Trophoblast cell (in vitro differentiated cells and primary cell): ENCODE measurements at regions not wholly inside any gene's neighbourhood (a gene's known extent, or its start where the extent isn't known, plus 50 kb on each side); places are given as distances from the start of the nearest gene placed in this dataset.

Source experiments
- DNase-seq, 2 donors: peaks; one replicate each; pipeline ENCODE4 v3.0.0-alpha.2; 2016
- H2AFZ ChIP-seq: 2 replicates; pipeline ENCODE4 v1.6.1; 2013; ENCODE audit warnings: low read length, moderate library complexity, mild to moderate bottlenecking; ENCODE audit not compliant: insufficient read depth, poor library complexity
- H2AK5ac ChIP-seq: 2 replicates; pipeline ENCODE4 v1.6.1; 2013; ENCODE audit warnings: mild to moderate bottlenecking, low read length
- H2BK120ac ChIP-seq: 2 replicates; pipeline ENCODE4 v1.6.1; 2013; ENCODE audit warnings: low read length, mild to moderate bottlenecking, moderate library complexity; ENCODE audit not compliant: insufficient read depth, poor library complexity
- H2BK12ac ChIP-seq: 2 replicates; pipeline ENCODE4 v1.6.1; 2013; ENCODE audit warnings: mild to moderate bottlenecking, low read length, moderate library complexity
- H2BK5ac ChIP-seq: 2 replicates; pipeline ENCODE4 v1.6.1; 2013; ENCODE audit warnings: low read length, low read depth, moderate library complexity, mild to moderate bottlenecking; ENCODE audit not compliant: poor library complexity
- H3K14ac ChIP-seq: 2 replicates; pipeline ENCODE4 v1.6.1; 2013; ENCODE audit warnings: mild to moderate bottlenecking, low read length
- H3K18ac ChIP-seq: 2 replicates; pipeline ENCODE4 v1.6.1; 2013; ENCODE audit warnings: mild to moderate bottlenecking, low read length
- H3K23ac ChIP-seq: 2 replicates; pipeline ENCODE4 v1.6.1; 2013; ENCODE audit warnings: low read length
- H3K27ac ChIP-seq: 2 replicates; pipeline ENCODE4 v1.5.1; 2013; ENCODE audit warnings: low read depth, mild to moderate bottlenecking, inconsistent platforms, low read length, moderate library complexity
- H3K27me3 ChIP-seq: 2 replicates; pipeline ENCODE4 v1.6.1; 2013; ENCODE audit warnings: inconsistent platforms, mild to moderate bottlenecking, low read length, moderate library complexity; ENCODE audit not compliant: insufficient read depth
- H3K36me3 ChIP-seq, 2 experiments: 1 replicate in 1 of 2; 2 replicates in 1 of 2; pipeline ENCODE4 v1.6.1; 2013; ENCODE audit warnings: low read length in 2 of 2, mild to moderate bottlenecking in 2 of 2, moderate library complexity in 1 of 2; ENCODE audit not compliant: insufficient read depth in 2 of 2, control insufficient read depth in 1 of 2
- H3K4ac ChIP-seq: 2 replicates; pipeline ENCODE4 v1.6.1; 2013; ENCODE audit warnings: low read depth, mild to moderate bottlenecking, low read length, moderate library complexity
- H3K4me1 ChIP-seq, 2 experiments: 1 replicate in 1 of 2; 2 replicates in 1 of 2; pipeline ENCODE4 v1.6.1; 2013; ENCODE audit warnings: low read length in 2 of 2, mild to moderate bottlenecking in 2 of 2, moderate library complexity in 1 of 2; ENCODE audit not compliant: insufficient read depth in 2 of 2, control insufficient read depth in 1 of 2
- H3K4me2 ChIP-seq: 2 replicates; pipeline ENCODE4 v1.6.1; 2013; ENCODE audit warnings: inconsistent platforms, mild to moderate bottlenecking, low read length, moderate library complexity
- H3K4me3 ChIP-seq: 2 replicates; pipeline ENCODE4 v1.5.1; 2013; ENCODE audit warnings: mild to moderate bottlenecking, low read depth, low read length, inconsistent platforms
- H3K79me1 ChIP-seq: one replicate; pipeline ENCODE4 v1.6.1; 2013; ENCODE audit warnings: low read length
- H3K79me2 ChIP-seq: 2 replicates; pipeline ENCODE4 v1.6.1; 2013; ENCODE audit warnings: low read length, mild to moderate bottlenecking; ENCODE audit not compliant: control insufficient read depth, insufficient read depth, poor library complexity
- H3K9ac ChIP-seq: 2 replicates; pipeline ENCODE4 v1.6.1; 2013; ENCODE audit warnings: mild to moderate bottlenecking, low read length
- H3K9me3 ChIP-seq: 2 replicates; pipeline ENCODE4 v1.6.1; 2013; ENCODE audit warnings: low read depth, mild to moderate bottlenecking, control low read depth, inconsistent platforms, low read length; ENCODE audit not compliant: insufficient read depth
- H4K12ac ChIP-seq: 2 replicates; pipeline ENCODE4 v1.6.1; 2013; ENCODE audit warnings: low read depth, mild to moderate bottlenecking, low read length, moderate library complexity
- H4K8ac ChIP-seq: 2 replicates; pipeline ENCODE4 v1.6.1; 2013; ENCODE audit warnings: low read depth, mild to moderate bottlenecking, low read length, moderate library complexity
- H4K91ac ChIP-seq: one replicate; pipeline ENCODE4 v1.6.1; 2013; ENCODE audit warnings: low read depth, mild to moderate bottlenecking, low read length, moderate library complexity
- WGBS: extraction: QIAGEN DNeasy Blood & Tissue Kit; methylation state at CpG from one replicate; pipeline ENCODE4 v1.1.7; 2013; ENCODE audit warnings: missing lambda C conversion rate; ENCODE audit not compliant: insufficient read length, insufficient coverage; ENCODE audit errors: extremely low coverage; 5-methylcytosine and 5-hydroxymethylcytosine counted together

DNA sequence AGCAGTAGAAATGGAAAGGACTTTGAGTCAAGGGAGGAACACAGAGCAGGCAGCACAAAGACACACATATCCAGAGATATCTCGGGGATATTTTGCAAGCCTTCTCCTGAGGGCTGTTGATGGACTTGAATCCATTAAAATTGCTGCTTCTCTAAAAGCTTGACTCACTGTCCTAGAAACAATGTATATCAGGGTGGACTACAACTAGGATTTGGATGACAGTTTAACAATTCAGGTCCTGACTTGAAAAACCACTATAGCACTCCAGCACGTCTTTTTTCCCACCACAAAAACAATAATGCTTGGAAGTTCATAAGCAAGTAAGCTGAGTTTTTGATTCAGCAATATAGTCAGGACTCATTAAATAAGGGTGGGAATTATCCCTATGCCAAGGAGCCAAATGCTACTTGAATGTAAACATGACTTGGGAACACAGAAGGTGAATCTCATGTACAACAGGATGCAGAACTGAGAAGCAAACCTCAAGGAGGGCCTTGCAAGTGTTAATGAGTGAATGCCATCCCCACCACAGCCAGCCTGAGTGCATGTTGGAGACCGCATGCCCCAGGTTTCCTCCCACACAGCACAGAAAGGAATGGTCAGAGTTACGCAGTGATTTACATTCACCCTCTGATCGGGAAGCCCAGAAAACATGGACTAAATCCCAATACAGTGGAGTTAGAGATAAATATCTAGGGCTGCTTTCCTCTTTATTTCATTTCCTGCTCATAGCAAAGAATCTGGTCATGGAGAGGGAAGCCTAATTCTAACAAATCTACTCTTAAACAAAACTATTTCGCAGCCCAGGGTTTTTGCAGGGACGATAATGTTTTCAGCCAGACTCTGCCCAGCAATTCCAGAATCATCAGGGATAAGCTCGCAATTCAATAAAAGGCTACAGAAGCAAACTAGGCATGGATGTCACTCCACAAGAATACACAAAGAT is 98.4 kb upstream of the OR9G4 start:
- H3K4me3 ChIP-seq = no peak overlapping the region
- no peak overlapping the region for H4K91ac ChIP-seq
- no peak for DNase-seq
- H3K27me3 ChIP-seq = no peaks in the 10 kb centered on the region
- WGBS = no CpG with 5 or more reads among the region's 8 CpGs
- H3K18ac ChIP-seq = no peak overlapping the region
- H3K36me3 ChIP-seq = no peaks in the 10 kb centered on the region
- H2BK5ac ChIP-seq = no peak overlapping the region
- H2BK12ac ChIP-seq = no peak overlapping the region
- H3K4me2 ChIP-seq = no peak overlapping the region
- H3K9ac ChIP-seq = no peak overlapping the region
- H3K4me1 ChIP-seq = no peaks in the 10 kb centered on the region
- H3K27ac ChIP-seq = no peak overlapping the region
- no peaks in the 10 kb centered on the region for H3K79me2 ChIP-seq
- no peak overlapping the region for H3K14ac ChIP-seq
- H2AFZ ChIP-seq = no peak overlapping the region
- H3K79me1 ChIP-seq = no peaks in the 10 kb centered on the region
- no peak overlapping the region for H4K12ac ChIP-seq
- H2AK5ac ChIP-seq = no peak overlapping the region
- H3K4ac ChIP-seq = no peak overlapping the region
- H2BK120ac ChIP-seq = no peak overlapping the region
- H3K9me3 ChIP-seq = peaks cover 4% of the 10 kb centered on the region
- H3K23ac ChIP-seq = no peak overlapping the region
- no peak overlapping the region for H4K8ac ChIP-seq

DNA sequence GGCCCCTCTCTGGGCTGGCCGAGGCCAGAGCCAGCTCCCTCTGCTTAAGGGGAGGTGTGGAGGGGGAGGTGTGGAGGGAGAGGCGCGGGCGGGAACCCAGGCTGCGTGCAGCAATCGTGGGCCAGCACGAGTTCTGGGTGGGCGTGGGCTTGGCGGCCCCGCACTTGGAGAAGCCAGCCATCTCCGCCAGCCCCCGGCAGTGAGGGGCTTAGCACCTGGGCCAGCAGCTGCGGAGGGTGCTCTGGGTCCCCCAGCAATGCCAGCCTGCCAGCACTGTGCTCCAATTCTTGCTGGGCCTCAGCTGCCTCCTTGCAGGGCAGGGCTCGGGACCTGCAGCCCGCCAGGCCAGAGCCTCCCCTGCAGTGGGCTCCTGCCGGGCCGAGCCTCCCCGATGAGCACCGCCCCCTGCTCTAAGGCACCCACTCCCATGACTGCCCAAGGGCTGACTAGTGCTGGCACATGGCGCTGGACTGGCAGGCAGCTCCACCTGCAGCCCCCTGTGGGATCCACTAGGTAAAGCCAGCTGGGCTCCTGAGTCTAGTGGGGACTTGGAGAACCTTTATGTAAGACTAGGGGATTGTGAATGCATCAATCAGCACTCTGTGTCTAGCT is 96.7 kb upstream of the OR9G4 start:
- no peak overlapping the region for H3K4ac ChIP-seq
- H4K8ac ChIP-seq = no peak overlapping the region

DNA sequence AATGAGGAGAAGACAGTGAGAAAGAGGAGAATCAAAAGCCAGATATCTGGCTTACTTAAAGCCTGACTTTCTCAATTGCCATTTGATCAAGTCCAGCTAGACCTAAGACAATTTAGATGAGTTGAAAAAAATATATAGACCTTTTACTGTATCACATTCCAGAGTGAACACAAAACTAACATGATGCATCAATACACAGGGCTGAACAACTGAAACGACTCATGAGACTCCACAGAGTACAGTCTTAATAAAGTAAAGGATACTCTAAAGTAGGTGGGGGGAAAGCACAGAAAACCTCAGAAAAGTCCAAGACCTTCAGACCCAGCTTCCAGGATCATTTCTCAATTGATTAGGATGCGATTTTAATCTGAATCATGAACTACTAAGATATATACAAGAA is 95.3 kb upstream of the OR9G4 start:
- Histone ChIP-seq H3K27ac (no peak overlapping the region), H3K27me3 (no peaks in the 10 kb centered on the region), H3K23ac (no peak overlapping the region), H2BK5ac (no peak overlapping the region), H3K4me1 (no peaks in the 10 kb centered on the region), H3K79me1 (no peaks in the 10 kb centered on the region), H2AK5ac (no peak overlapping the region), H3K9ac (no peak overlapping the region), H3K9me3 (peaks cover 4% of the 10 kb centered on the region), H2BK120ac (no peak overlapping the region), H3K4me2 (no peak overlapping the region), H3K4me3 (no peak overlapping the region), H4K91ac (no peak overlapping the region), H4K12ac (no peak overlapping the region), H4K8ac (no peak overlapping the region), H3K79me2 (no peaks in the 10 kb centered on the region), H3K4ac (no peak overlapping the region), H2BK12ac (no peak overlapping the region), H2AFZ (no peak overlapping the region), H3K18ac (no peak overlapping the region), H3K14ac (no peak overlapping the region), H3K36me3 (no peaks in the 10 kb centered on the region)
- WGBS = no CpG with 5 or more reads among the region's 2 CpGs
- DNase-seq = no peak

More for the DNA sequence above, 96.7 kb upstream of the OR9G4 start:
- WGBS = no CpG with 5 or more reads among the region's 20 CpGs
- no peak overlapping the region for H2BK5ac ChIP-seq
- DNase-seq = no peak
- H3K18ac ChIP-seq = no peak overlapping the region
- no peaks in the 10 kb centered on the region for H3K27me3 ChIP-seq
- no peak overlapping the region for H2BK12ac ChIP-seq
- no peak overlapping the region for H3K27ac ChIP-seq
- H4K12ac ChIP-seq = no peak overlapping the region
- H3K4me3 ChIP-seq = no peak overlapping the region
- H2AK5ac ChIP-seq = no peak overlapping the region
- H2BK120ac ChIP-seq = no peak overlapping the region
- H3K4me1 ChIP-seq = no peaks in the 10 kb centered on the region
- H4K91ac ChIP-seq = no peak overlapping the region
- no peaks in the 10 kb centered on the region for H3K36me3 ChIP-seq
- no peaks in the 10 kb centered on the region for H3K79me2 ChIP-seq
- no peak overlapping the region for H3K9ac ChIP-seq
- no peaks in the 10 kb centered on the region for H3K79me1 ChIP-seq
- no peak overlapping the region for H2AFZ ChIP-seq
- H3K23ac ChIP-seq = no peak overlapping the region
- H3K14ac ChIP-seq = no peak overlapping the region
- peaks cover 4% of the 10 kb centered on the region for H3K9me3 ChIP-seq
- H3K4me2 ChIP-seq = no peak overlapping the region

DNA sequence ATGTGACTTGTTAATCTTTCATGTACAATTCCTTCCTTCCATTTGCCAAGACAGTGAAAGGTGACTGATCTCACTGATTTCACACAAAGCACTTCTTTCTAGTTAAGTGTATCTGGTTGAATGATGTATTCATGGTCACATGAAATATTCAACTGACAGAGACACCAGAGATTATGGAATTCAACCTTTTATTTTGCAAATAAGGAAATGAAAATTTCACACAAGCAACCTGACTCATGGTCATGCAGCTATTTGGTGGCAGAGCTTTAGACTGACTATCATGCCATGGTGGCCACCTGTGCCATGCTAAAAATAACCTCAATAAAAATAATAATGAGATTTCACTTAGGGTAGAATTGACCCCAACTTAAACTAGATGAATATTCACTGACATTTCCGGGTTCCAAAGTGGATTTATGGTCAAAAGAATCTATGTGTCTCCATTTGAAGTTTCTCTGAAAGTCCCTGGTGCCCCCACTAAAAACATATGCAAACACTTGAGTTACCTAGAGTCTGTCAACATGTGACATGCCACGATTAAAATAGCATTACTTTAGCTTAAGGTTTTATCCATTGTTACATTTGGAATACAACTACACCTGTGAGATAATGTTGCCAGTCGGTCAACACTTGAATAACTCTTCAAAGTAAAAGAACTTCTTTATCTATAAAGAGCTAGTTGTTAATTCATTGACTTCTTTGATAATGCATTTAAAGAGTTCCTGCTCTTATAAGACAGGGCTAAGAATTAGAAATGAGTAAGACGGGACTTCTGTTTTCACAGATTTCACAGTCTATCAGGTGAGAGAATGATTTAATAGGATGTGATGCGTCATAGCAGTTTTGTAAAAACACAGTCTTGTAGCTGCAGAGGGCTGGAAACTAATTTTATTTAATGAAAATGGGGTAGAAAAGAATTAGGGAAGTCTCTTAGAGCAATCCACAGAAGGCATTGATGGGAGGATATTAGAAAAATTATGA is 94.6 kb upstream of the OR9G4 start:
- DNase-seq = no peak
- no peak overlapping the region for H3K4me3 ChIP-seq
- no peak overlapping the region for H3K9ac ChIP-seq

More for the DNA sequence above, 94.6 kb upstream of the OR9G4 start:
- peaks cover 4% of the 10 kb centered on the region for H3K9me3 ChIP-seq
- H4K8ac ChIP-seq = no peak overlapping the region
- WGBS = no CpG with 5 or more reads among the region's 5 CpGs
- no peak overlapping the region for H2BK12ac ChIP-seq
- H3K36me3 ChIP-seq = no peaks in the 10 kb centered on the region
- H4K12ac ChIP-seq = no peak overlapping the region
- no peak overlapping the region for H2BK5ac ChIP-seq
- H3K4ac ChIP-seq = no peak overlapping the region
- H4K91ac ChIP-seq = no peak overlapping the region
- no peak overlapping the region for H2AFZ ChIP-seq
- H3K27me3 ChIP-seq = no peaks in the 10 kb centered on the region
- H3K4me2 ChIP-seq = no peak overlapping the region
- no peak overlapping the region for H3K14ac ChIP-seq
- no peaks in the 10 kb centered on the region for H3K4me1 ChIP-seq
- no peak overlapping the region for H3K27ac ChIP-seq
- H3K23ac ChIP-seq = no peak overlapping the region
- no peaks in the 10 kb centered on the region for H3K79me2 ChIP-seq
- H3K79me1 ChIP-seq = no peaks in the 10 kb centered on the region
- H2AK5ac ChIP-seq = no peak overlapping the region
- no peak overlapping the region for H2BK120ac ChIP-seq
- H3K18ac ChIP-seq = no peak overlapping the region
